ENCODE measurements at regions not wholly inside any gene's neighbourhood (a gene's known extent, or its start where the extent isn't known, plus 50 kb on each side); places are given as distances from the start of the nearest gene placed in this dataset.

DNA sequence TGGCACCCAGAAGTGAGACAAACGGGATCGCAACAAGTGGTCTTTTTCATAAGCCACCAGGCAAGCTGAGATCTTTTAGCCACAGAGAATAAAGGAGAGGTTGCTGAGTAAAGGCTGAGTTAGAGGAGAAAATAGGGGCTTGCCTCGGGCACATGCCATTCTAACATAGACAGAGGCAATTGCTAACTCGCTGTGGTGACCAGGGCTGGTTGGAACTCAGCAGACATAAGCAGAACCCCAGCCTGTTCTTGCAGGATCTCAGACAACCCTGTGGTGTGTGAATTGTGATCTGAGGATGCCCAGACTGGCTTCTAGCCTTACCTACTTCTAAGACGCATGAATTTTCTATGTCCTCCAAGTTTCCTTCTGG lies 300.2 kb downstream of the CDCA7 start:
- TF ChIP-seq SUZ12 (IDR thresholded peaks at IDR 0.05) (no peak), ARNT (IDR thresholded peaks at IDR 0.05) (no peak), BHLHE40 (IDR thresholded peaks at IDR 0.05; ENCODE audit: borderline replicate concordance) (no peak)
